K562 (cell line): ENCODE measurements at regions not wholly inside any gene's neighbourhood (a gene's known extent, or its start where the extent isn't known, plus 50 kb on each side); places are given as distances from the start of the nearest gene placed in this dataset.

Experiments
- EZH2 ChIP-seq: IDR thresholded peaks from 2 replicates; pipeline ENCODE4 v1.6.1; 2012; ENCODE audit warnings: low read depth, mild to moderate bottlenecking, inconsistent platforms, low read length, borderline replicate concordance
- TCF3 ChIP-seq: sonication (generic); formaldehyde crosslinking; IDR thresholded peaks from 2 replicates; pipeline ENCODE4 v1.4.0; 2020; ENCODE audit warnings: mild to moderate bottlenecking, missing genetic modification reagents
- TF ChIP-seq, protein P1 (sequence below): fragments of 250-450 bp; sonication (Bioruptor Pico); IDR thresholded peaks from 2 replicates; pipeline ENCODE4 v1.5.0; 2022; ENCODE audit warnings: mild to moderate bottlenecking

DNA sequence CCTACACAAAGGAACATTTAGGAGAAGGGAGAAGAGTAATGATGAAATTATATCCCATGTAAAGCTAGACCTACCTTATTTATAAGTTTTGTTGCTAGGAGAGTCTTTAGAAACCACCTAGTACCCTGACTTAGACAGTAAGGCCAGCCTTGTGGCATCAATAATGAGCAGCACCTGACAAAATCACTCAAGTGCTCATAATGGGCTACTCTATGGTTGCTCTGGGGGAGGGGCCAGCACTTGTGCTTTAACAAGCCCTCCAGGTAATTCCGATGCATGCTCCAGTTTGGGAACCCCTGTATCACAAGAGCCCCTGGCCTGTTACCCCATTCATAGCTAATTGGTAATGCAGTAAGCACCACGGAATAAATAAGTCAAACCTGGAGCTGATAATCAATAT lies 102.9 kb upstream of the ALK start:
- TF ChIP-seq EZH2 = no peak
- TF ChIP-seq, protein P1, sequence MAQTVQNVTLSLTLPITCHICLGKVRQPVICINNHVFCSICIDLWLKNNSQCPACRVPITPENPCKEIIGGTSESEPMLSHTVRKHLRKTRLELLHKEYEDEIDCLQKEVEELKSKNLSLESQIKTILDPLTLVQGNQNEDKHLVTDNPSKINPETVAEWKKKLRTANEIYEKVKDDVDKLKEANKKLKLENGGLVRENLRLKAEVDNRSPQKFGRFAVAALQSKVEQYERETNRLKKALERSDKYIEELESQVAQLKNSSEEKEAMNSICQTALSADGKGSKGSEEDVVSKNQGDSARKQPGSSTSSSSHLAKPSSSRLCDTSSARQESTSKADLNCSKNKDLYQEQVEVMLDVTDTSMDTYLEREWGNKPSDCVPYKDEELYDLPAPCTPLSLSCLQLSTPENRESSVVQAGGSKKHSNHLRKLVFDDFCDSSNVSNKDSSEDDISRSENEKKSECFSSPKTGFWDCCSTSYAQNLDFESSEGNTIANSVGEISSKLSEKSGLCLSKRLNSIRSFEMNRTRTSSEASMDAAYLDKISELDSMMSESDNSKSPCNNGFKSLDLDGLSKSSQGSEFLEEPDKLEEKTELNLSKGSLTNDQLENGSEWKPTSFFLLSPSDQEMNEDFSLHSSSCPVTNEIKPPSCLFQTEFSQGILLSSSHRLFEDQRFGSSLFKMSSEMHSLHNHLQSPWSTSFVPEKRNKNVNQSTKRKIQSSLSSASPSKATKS (CRISPR knock-in tag) = no peak
- TF ChIP-seq TCF3 = no peak
